PFSK-1 (cell line): ENCODE measurements at regions not wholly inside any gene's neighbourhood (a gene's known extent, or its start where the extent isn't known, plus 50 kb on each side); places are given as distances from the start of the nearest gene placed in this dataset.

Source experiments
- POLR2AphosphoS5 ChIP-seq: IDR thresholded peaks from 2 replicates; pipeline ENCODE4 v1.6.1; 2012; ENCODE audit warnings: low read depth, mild to moderate bottlenecking, control low read depth, low read length, moderate library complexity
- REST ChIP-seq, 2 experiments: IDR thresholded peaks; 2 replicates each; pipeline versions ENCODE4 v1.6.1 to v1.8.0; 2011 to 2012; ENCODE audit warnings: low read depth in 2 of 2, low read length in 2 of 2, control low read depth in 1 of 2, inconsistent platforms in 1 of 2, mild to moderate bottlenecking in 1 of 2, moderate library complexity in 1 of 2; ENCODE audit not compliant: insufficient read depth in 1 of 2
- SIN3A ChIP-seq: IDR thresholded peaks from 2 replicates; pipeline ENCODE4 v1.6.1; 2012; ENCODE audit warnings: mild to moderate bottlenecking, low read length, moderate library complexity, borderline replicate concordance; ENCODE audit not compliant: insufficient read depth
- TAF1 ChIP-seq: IDR thresholded peaks from 2 replicates; pipeline ENCODE4 v1.6.1; 2012; ENCODE audit warnings: low read length, control low read depth, borderline replicate concordance; ENCODE audit not compliant: insufficient read depth

DNA sequence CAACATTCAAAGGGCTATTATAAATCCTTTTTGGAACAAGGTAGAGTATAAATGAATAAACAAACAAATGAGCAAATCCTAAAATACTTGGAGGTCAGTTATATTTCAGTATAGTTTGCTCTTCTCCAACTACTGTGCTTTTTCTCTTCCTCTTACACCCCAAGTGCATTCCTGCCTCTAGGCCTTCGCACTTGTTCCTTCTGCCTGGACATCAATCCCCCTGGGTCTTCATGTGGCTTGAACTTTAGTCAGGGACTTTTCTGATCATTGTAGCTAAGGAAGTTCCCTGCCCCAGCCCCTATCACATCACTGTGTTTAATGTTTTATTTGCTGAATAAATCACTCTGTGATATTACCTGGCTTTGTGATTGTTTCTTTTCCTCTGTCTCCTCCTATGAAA is 418.2 kb upstream of the HNRNPA3 start:
- TF ChIP-seq POLR2AphosphoS5 = no peak
- no peak for TF ChIP-seq SIN3A
- no peak for TF ChIP-seq REST (IDR thresholded peaks at IDR 0.05; ENCODE audit: insufficient read depth in 1 of 2, low read depth in 2 of 2, low read length in 2 of 2)
- TF ChIP-seq TAF1 = no peak
